HepG2 (cell line): ENCODE measurements at regions not wholly inside any gene's neighbourhood (a gene's known extent, or its start where the extent isn't known, plus 50 kb on each side); places are given as distances from the start of the nearest gene placed in this dataset.
"Not testable (repeated sequence)": the region's sequence is repeated elsewhere in the genome, so short reads cannot be mapped to it uniquely, and the experiment has no call there.

Experiments used
- ATAC-seq: fragments of 200-7000 bp; cut with Tn5 transposase; 3 replicates; pipeline ENCODE4 v1.9.1; 2020; ENCODE audit warnings: mild to moderate bottlenecking, moderate library complexity
- BruUV-seq: library from RNA; stranded (reverse); fragments of 400-500 nt; replicated peaks from 2 replicates; lab custom pipeline; 2021; lab: Mats Ljungman, UMichigan
- CTCF ChIA-PET: fragments of 300-600 bp; formaldehyde crosslinking; extraction: SDS; loops from one replicate; lab custom pipeline; 2021; ENCODE audit warnings: low total read pairs, inconsistent platforms, low intra/inter-chr PET ratio; lab: Yijun Ruan, JAX
- POLR2A ChIA-PET: fragments of 350-600 bp; sonication (Branson Sonifier 250); formaldehyde crosslinking; loops from one replicate; lab custom pipeline; 2020; ENCODE audit warnings: antibody characterized with exemption, inconsistent platforms; lab: Yijun Ruan, JAX
- DNase-seq: peaks from one replicate; pipeline ENCODE4 v3.0.0-alpha.2; 2015; ENCODE audit warnings: low spot score
- FAIRE-seq: peaks from 3 replicates; lab custom pipeline; 2011; peaks lifted over from hg19 to GRCh38; lab: Jason Lieb, UNC
- H2AFZ ChIP-seq: one replicate; pipeline ENCODE4 v1.6.1; 2011; ENCODE audit warnings: low read length, inconsistent platforms
- H3K27ac ChIP-seq: fragments of 300-600 bp; 3 replicates; pipeline ENCODE4 v1.8.0; 2011; ENCODE audit warnings: mixed run types, mild to moderate bottlenecking, mixed read lengths, low read length, inconsistent platforms; ENCODE audit not compliant: insufficient read depth; ENCODE audit errors: extremely low read length
- H3K27me3 ChIP-seq, 2 experiments: fragments of 200-600 bp in 1 of 2; 2 replicates in 1 of 2; 3 replicates in 1 of 2; pipeline versions ENCODE4 v1.6.0 to v1.8.0; 2011; ENCODE audit warnings: low read length in 2 of 2, mild to moderate bottlenecking in 2 of 2, moderate library complexity in 2 of 2, inconsistent platforms in 1 of 2; ENCODE audit not compliant: insufficient read depth in 2 of 2, control insufficient read depth in 1 of 2
- H3K36me3 ChIP-seq, 2 experiments: fragments of 200-600 bp in 1 of 2; replicated peaks in 1 of 2; 2 replicates in 1 of 2; 3 replicates in 1 of 2; pipeline versions ENCODE4 v1.5.1 to v1.8.0; 2011; ENCODE audit warnings: low read length in 2 of 2, inconsistent platforms in 1 of 2; ENCODE audit not compliant: insufficient read depth in 2 of 2, control insufficient read depth in 1 of 2
- H3K4me1 ChIP-seq: 2 replicates; pipeline ENCODE4 v1.5.1; 2012; ENCODE audit warnings: low read length, inconsistent platforms; ENCODE audit not compliant: insufficient read depth
- H3K4me2 ChIP-seq: 2 replicates; pipeline ENCODE4 v1.6.0; 2011; ENCODE audit warnings: low read depth, low read length, inconsistent platforms
- H3K4me3 ChIP-seq, 3 experiments: fragments of 200-600 bp in 1 of 3; sonication (generic), shearing (Covaris generic) in 1 of 3; replicated peaks in 1 of 3; 2 replicates each; pipeline ENCODE4 v1.5.1; 2011 to 2016; ENCODE audit warnings: low read length in 3 of 3, inconsistent platforms in 2 of 3, low read depth in 2 of 3, mild to moderate bottlenecking in 2 of 3, control low read depth in 1 of 3, mixed read lengths in 1 of 3; ENCODE audit not compliant: insufficient read depth in 1 of 3
- H3K79me2 ChIP-seq: one replicate; pipeline ENCODE4 v1.6.1; 2011; ENCODE audit warnings: low read length, inconsistent platforms; ENCODE audit not compliant: insufficient read depth
- H3K9ac ChIP-seq: 2 replicates; pipeline ENCODE4 v1.6.0; 2011; ENCODE audit warnings: mild to moderate bottlenecking, low read depth, low read length, inconsistent platforms; ENCODE audit not compliant: insufficient read depth
- H3K9me3 ChIP-seq: 2 replicates; pipeline ENCODE4 v1.5.1; 2012; ENCODE audit warnings: mild to moderate bottlenecking, low read length
- H4K20me1 ChIP-seq: 2 replicates; pipeline ENCODE4 v1.6.0; 2011; ENCODE audit warnings: inconsistent platforms, mild to moderate bottlenecking, low read length, moderate library complexity; ENCODE audit not compliant: insufficient read depth
- WGBS: methylation state at CpG from one replicate; pipeline ENCODE4 v1.1.6; 2017; ENCODE audit warnings: low lambda C conversion rate; 5-methylcytosine and 5-hydroxymethylcytosine counted together
- in situ Hi-C: cut with HindIII; loops from 2 replicates; pipeline ENCODE4 v1.10.0; 2017; ENCODE audit warnings: low pct_unique_long_range_greater_than_20kb; ENCODE audit not compliant: extremely low pct_ligation_motif_present
- intact Hi-C: fragments of 100-400 bp; cut with micrococcal nuclease; formaldehyde crosslinking; loops from one replicate; pipeline ENCODE4 v1.10.0; 2022; ENCODE audit not compliant: unreplicated experiment
- small RNA-seq, 3 experiments: library from RNA; depleted of rRNA; stranded (forward); fragments of <200 nt; gene quantifications; one replicate each; pipeline ENCODE3, GENCODE V24; 2012; ENCODE audit warnings: low read depth in 2 of 3, low replicate concordance in 1 of 3; ENCODE audit not compliant: insufficient read length in 3 of 3, insufficient read depth in 2 of 3

DNA sequence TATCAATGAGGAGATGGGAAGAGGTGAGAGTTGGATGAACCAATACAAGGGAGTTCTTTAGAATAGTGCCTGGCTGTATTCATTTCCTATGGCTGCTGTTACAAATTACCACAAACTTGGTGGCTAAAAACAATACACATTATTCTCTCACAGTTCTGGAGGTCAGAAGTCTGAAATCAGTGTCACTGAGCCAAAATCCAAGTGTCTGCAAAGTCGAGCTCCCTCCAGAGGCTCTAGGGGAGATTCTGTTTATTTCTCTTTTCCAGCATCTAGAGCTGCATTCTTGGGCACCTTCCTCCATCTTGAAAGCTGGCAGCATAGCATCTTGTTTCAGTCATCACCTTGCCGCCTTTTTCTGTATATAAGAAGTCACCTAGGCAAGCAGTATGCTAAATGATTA lies 55.7 kb upstream of the TERB2 start:
- H3K4me3 ChIP-seq, H3K4me1 ChIP-seq, H3K79me2 ChIP-seq, H3K27me3 ChIP-seq, H3K9ac ChIP-seq, H3K36me3 ChIP-seq, H4K20me1 ChIP-seq, DNase-seq, intact Hi-C loops, H3K9me3 ChIP-seq, POLR2A ChIA-PET, FAIRE-seq, ATAC-seq, BruUV-seq, H3K4me2 ChIP-seq, CTCF ChIA-PET, H3K27ac ChIP-seq, H2AFZ ChIP-seq: not testable (repeated sequence)
- 3% methylated on average over 2 of the region's 2 CpGs for WGBS
- in situ Hi-C loops: loop anchor here (25.0 kb wide), 1 partner anchor 313 kb away; no protein-coding TSS in a partner anchor

DNA sequence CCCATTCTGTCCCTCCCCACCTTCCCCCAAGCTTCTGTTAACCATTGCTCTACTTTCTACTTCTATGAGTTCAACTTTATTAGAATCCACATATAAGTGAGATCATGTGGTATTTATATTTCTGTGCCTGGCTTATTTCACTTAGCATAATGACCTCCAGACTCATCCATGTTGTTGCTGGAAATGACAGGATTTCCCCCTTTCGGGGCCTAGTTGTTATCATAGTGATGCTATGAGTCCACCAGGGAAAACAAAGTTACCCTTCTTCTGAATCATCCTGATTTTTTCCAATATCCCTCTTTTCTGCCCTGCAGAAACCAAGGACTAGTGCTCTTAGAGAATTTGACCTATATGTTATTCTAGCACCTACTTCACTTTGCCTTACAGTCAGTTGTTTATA lies 53.2 kb upstream of the TERB2 start:
- H2AFZ ChIP-seq, CTCF ChIA-PET, H3K36me3 ChIP-seq, H3K79me2 ChIP-seq, BruUV-seq, intact Hi-C loops, H3K27me3 ChIP-seq, H3K4me3 ChIP-seq, H3K4me2 ChIP-seq, H3K27ac ChIP-seq, H4K20me1 ChIP-seq, DNase-seq, H3K9me3 ChIP-seq, H3K9ac ChIP-seq, ATAC-seq, POLR2A ChIA-PET, FAIRE-seq: not testable (repeated sequence)
- 8% methylated on average over 1 of the region's 1 CpG for WGBS
- H3K4me1 ChIP-seq: peaks cover 10% of the 10 kb centered on the region; the same call in 1 of the 2 replicates
- in situ Hi-C loops: loop anchor here (25.0 kb wide), 1 partner anchor 316 kb away; no protein-coding TSS in a partner anchor

DNA sequence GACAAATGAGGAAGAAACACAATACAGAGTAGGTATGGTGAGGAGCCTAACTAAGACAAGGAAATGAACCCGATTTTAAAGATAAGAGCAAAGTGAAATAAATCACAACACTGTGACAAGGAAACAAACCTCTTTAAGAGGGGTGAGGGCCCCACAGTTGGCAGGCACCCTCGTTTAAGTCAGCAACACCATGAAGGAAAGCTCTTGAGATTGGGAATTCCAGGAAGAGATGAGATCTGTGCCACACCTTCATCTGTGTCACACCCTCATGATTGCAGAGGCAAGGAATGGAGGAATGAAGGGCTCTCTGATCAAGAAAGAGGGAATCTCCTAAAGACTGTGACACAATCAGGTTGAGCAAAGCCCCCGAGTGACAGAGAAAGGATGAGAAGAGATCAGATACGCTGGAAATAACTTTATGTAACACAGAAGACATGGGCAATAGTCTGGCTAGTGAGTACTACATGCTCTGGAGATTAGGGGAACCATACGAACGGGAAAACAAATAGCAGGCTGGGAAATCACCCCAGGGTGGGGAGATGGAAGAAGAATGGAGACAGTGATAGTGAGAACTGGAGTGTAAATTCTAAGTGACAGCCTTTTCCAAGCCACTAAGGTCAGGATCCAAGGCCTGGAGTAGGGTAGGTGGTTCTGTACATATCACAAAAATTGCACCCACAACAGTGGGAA lies 51.7 kb upstream of the TERB2 start:
- CTCF ChIA-PET, H3K4me2 ChIP-seq, H3K9me3 ChIP-seq, POLR2A ChIA-PET, H3K9ac ChIP-seq, H3K36me3 ChIP-seq, H3K79me2 ChIP-seq, H3K4me3 ChIP-seq, H3K27ac ChIP-seq, ATAC-seq, intact Hi-C loops, BruUV-seq, H4K20me1 ChIP-seq, DNase-seq, H2AFZ ChIP-seq, FAIRE-seq, H3K27me3 ChIP-seq: not testable (repeated sequence)
- in situ Hi-C loops: loop anchor here (25.0 kb wide), 1 partner anchor 317 kb away; no protein-coding TSS in a partner anchor
- WGBS: 17% methylated on average over 6 of the region's 6 CpGs
- peaks cover 12% of the 10 kb centered on the region; the same call in 1 of the 2 replicates for H3K4me1 ChIP-seq

Small RNAs in the stretch of these regions (small RNA-seq; reads per million reads assigned to genes)
- gene RF00019 (0 reads per million in 3 experiments), gene RNU1-119P (0 to 0.97 (median 0) reads per million in 3 experiments)
